ENCODE measurements at regions not wholly inside any gene's neighbourhood (a gene's known extent, or its start where the extent isn't known, plus 50 kb on each side); places are given as distances from the start of the nearest gene placed in this dataset.
A peak's percentile ranks its signal among the peaks of the same experiment; 100 is the strongest.

DNA sequence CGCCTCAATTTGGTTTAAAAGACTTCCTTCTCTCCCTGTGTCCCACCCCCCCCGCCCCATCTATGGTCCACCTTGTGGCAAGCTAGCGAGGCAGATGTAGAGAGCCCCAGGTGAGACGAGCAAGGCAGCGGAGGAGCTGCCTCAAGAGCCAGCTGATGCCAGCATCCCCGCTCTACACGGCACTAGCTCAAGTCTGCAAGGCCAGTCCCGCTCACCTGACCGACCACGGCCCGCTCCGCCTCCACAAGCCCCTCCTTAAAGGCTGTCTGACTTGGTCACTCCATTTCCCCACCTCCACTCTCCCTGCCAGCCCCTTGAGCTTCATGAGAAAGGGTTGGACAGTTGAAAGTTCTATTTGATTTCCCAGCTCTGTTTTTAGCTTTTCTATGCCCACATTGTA lies 56.2 kb upstream of the IGF1R start:
- POLR2A ChIA-PET = no interaction called here
- Mint-ChIP-seq H3K4me3 (no peak overlapping the region), H3K36me3 (peaks cover 0 to 3% (median 0%) of the 10 kb centered on the region in 5 donors), H3K27ac (peak overlapping the region in 1 of 9 donors; percentile 51), H3K9me3 (no peaks in the 10 kb centered on the region), H3K27me3 (peaks cover 0 to 35% (median 6%) of the 10 kb centered on the region in 5 donors), H3K4me1 (peaks cover 0 to 3% (median 0%) of the 10 kb centered on the region in 7 donors)
- Histone ChIP-seq H3K4me3 (ENCODE audit: low read length) (no peak overlapping the region), H3K27me3 (ENCODE audit: control insufficient read depth in 2 of 2, insufficient read depth in 2 of 2, low read length in 2 of 2) (no peaks in the 10 kb centered on the region), H3K4me1 (ENCODE audit: control insufficient read depth in 2 of 2, insufficient read depth in 2 of 2, low read length in 2 of 2) (no peaks in the 10 kb centered on the region), H3K36me3 (ENCODE audit: control insufficient read depth in 2 of 3, insufficient read depth in 3 of 3, low read length in 3 of 3) (no peaks in the 10 kb centered on the region), H3K27ac (ENCODE audit: low read depth, low read length) (no peak overlapping the region), H3K9me3 (ENCODE audit: control insufficient read depth in 2 of 3, low read length in 3 of 3) (no peaks in the 10 kb centered on the region)
- ATAC-seq = no peak
- CTCF ChIA-PET = interaction anchor here (0.9 kb wide), 1 partner anchor 10 kb away, joined by 3 read pairs; no protein-coding TSS in a partner anchor
- intact Hi-C loops (cut with micrococcal nuclease) = no loop called here
- DNase-seq = no peak

GRCh38 chr15:98596131-98596530 lies 52.2 kb upstream of the IGF1R start:
- H3K27me3 Mint-ChIP-seq = peaks cover 0 to 18% (median 5%) of the 10 kb centered on the region in 5 donors
- H3K4me3 ChIP-seq (ENCODE audit: low read length) = no peak overlapping the region
- no peak overlapping the region for H3K27ac Mint-ChIP-seq
- no peak for ATAC-seq
- no peaks in the 10 kb centered on the region for H3K36me3 ChIP-seq (ENCODE audit: control insufficient read depth in 2 of 3, insufficient read depth in 3 of 3, low read length in 3 of 3)
- H3K9me3 ChIP-seq (ENCODE audit: control insufficient read depth in 2 of 3, low read length in 3 of 3) = no peaks in the 10 kb centered on the region
- H3K27me3 ChIP-seq (ENCODE audit: control insufficient read depth in 2 of 2, insufficient read depth in 2 of 2, low read length in 2 of 2) = no peaks in the 10 kb centered on the region
- ChIA-PET CTCF (interaction anchor here (0.5 to 1.4 kb wide), 3 partner anchors 14 to 64 kb away, joined by 3 to 4 read pairs (median 3); no protein-coding TSS in a partner anchor), POLR2A (interaction anchor here (0.9 kb wide), 1 partner anchor 47 kb away, joined by 3 read pairs; no protein-coding TSS in a partner anchor)
- peaks cover 0 to 15% of the 10 kb centered on the region in 2 donors for H3K4me1 ChIP-seq (ENCODE audit: control insufficient read depth in 2 of 2, insufficient read depth in 2 of 2, low read length in 2 of 2)
- no peaks in the 10 kb centered on the region for H3K9me3 Mint-ChIP-seq
- H3K4me3 Mint-ChIP-seq = no peak overlapping the region
- DNase-seq = no peak
- peaks cover 0 to 3% (median 0%) of the 10 kb centered on the region in 5 donors for H3K36me3 Mint-ChIP-seq
- no peak overlapping the region for H3K27ac ChIP-seq (ENCODE audit: low read depth, low read length)
- H3K4me1 Mint-ChIP-seq = peaks cover 12 to 33% (median 23%) of the 10 kb centered on the region in 7 donors
- intact Hi-C loops (cut with micrococcal nuclease) = no loop called here

DNA sequence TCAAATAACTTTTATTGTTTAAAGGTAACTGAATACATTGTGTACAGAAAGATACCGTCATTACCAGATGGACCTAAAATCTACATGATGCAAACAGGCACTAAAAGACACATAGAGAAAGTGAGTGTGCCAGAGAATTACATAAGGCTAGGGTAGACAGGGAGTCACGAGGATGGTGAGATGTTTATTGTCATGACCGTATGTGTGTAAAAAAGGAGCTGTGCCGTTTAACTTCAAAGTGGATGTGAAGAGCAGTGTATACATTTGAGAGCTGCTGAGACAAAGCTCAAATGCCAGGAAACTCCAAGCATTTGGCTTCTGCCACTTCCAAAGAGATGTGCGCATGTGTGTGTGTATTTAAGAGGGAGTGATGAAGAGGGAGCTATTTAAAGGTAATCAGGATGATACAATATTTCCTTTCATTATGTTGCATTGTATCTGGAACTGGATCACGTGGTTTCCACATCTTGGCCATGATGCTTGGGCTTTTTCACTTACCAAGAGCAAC lies 51.4 kb upstream of the IGF1R start:
- peaks cover 0 to 11% (median 0%) of the 10 kb centered on the region in 5 donors for H3K27me3 Mint-ChIP-seq
- ChIA-PET CTCF (interaction anchor here (1.3 to 1.4 kb wide), 2 partner anchors 17 to 63 kb away, joined by 3 to 4 read pairs; no protein-coding TSS in a partner anchor), POLR2A (interaction anchor here (0.9 kb wide), 1 partner anchor 47 kb away, joined by 3 read pairs; no protein-coding TSS in a partner anchor)
- no peak for DNase-seq
- peak overlapping the region in 1 of 9 donors; percentile 61 for H3K27ac Mint-ChIP-seq
- Histone ChIP-seq H3K4me1 (ENCODE audit: control insufficient read depth in 2 of 2, insufficient read depth in 2 of 2, low read length in 2 of 2) (peaks cover 0 to 15% of the 10 kb centered on the region in 2 donors), H3K9me3 (ENCODE audit: control insufficient read depth in 2 of 3, low read length in 3 of 3) (no peaks in the 10 kb centered on the region), H3K36me3 (ENCODE audit: control insufficient read depth in 2 of 3, insufficient read depth in 3 of 3, low read length in 3 of 3) (no peaks in the 10 kb centered on the region), H3K27me3 (ENCODE audit: control insufficient read depth in 2 of 2, insufficient read depth in 2 of 2, low read length in 2 of 2) (no peaks in the 10 kb centered on the region), H3K4me3 (ENCODE audit: low read length) (no peak overlapping the region), H3K27ac (ENCODE audit: low read depth, low read length) (no peak overlapping the region)
- H3K4me1 Mint-ChIP-seq = peaks cover 12 to 36% (median 24%) of the 10 kb centered on the region in 7 donors
- no peaks in the 10 kb centered on the region for H3K9me3 Mint-ChIP-seq
- peaks cover 0 to 3% (median 0%) of the 10 kb centered on the region in 5 donors for H3K36me3 Mint-ChIP-seq
- ATAC-seq = no peak
- intact Hi-C loops (cut with micrococcal nuclease) = no loop called here
- no peak overlapping the region for H3K4me3 Mint-ChIP-seq

- intact Hi-C loops (cut with micrococcal nuclease) = no loop called here
- Histone ChIP-seq H3K36me3 (ENCODE audit: control insufficient read depth in 2 of 3, insufficient read depth in 3 of 3, low read length in 3 of 3) (no peaks in the 10 kb centered on the region), H3K27me3 (ENCODE audit: control insufficient read depth in 2 of 2, insufficient read depth in 2 of 2, low read length in 2 of 2) (no peaks in the 10 kb centered on the region), H3K4me1 (ENCODE audit: control insufficient read depth in 2 of 2, insufficient read depth in 2 of 2, low read length in 2 of 2) (peaks cover 0 to 15% of the 10 kb centered on the region in 2 donors), H3K4me3 (ENCODE audit: low read length) (no peak overlapping the region), H3K27ac (ENCODE audit: low read depth, low read length) (no peak overlapping the region), H3K9me3 (ENCODE audit: control insufficient read depth in 2 of 3, low read length in 3 of 3) (no peaks in the 10 kb centered on the region)
- H3K27me3 Mint-ChIP-seq = peaks cover 0 to 13% (median 0%) of the 10 kb centered on the region in 5 donors
- peaks cover 12 to 40% (median 24%) of the 10 kb centered on the region in 7 donors for H3K4me1 Mint-ChIP-seq
- POLR2A ChIA-PET = interaction anchor here (4.3 kb wide), 1 partner anchor 15 kb away, joined by 16 read pairs; no protein-coding TSS in a partner anchor
- H3K9me3 Mint-ChIP-seq = no peaks in the 10 kb centered on the region
- no peak overlapping the region for H3K4me3 Mint-ChIP-seq
- DNase-seq = no peak
- H3K27ac Mint-ChIP-seq = peak overlapping the region in 2 of 9 donors; percentile 43 to 61
- ATAC-seq = no peak
- no peaks in the 10 kb centered on the region for H3K36me3 Mint-ChIP-seq
- CTCF ChIA-PET = interaction anchor here (1.1 to 1.4 kb wide), 3 partner anchors 16 to 62 kb away, joined by 3 to 4 read pairs (median 3); no protein-coding TSS in a partner anchor
Measured at GRCh38 chr15:98597666-98598065, 50.7 kb upstream of the IGF1R start.
